ENCODE measurements at regions not wholly inside any gene's neighbourhood (a gene's known extent, or its start where the extent isn't known, plus 50 kb on each side); places are given as distances from the start of the nearest gene placed in this dataset.

DNA sequence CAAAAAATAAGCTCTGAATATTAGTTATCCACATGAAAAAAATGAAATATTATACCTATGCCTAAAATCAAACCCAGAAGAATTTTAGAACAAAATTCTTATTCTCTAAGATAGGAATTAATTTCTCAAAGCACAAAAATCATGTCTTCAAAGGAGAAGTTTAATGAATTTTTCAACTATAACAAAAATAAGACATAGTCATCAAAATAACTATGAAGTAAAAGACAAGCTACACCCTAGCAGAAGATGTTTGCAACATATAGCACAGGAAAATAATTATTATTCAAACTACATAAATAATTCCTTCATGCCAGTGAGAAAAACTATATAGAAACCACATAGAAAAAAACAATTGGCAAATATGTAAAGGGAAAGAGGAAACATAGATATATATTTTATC lies 1203.6 kb upstream of the GJE1 start:
- DNase-seq: no peak

DNA sequence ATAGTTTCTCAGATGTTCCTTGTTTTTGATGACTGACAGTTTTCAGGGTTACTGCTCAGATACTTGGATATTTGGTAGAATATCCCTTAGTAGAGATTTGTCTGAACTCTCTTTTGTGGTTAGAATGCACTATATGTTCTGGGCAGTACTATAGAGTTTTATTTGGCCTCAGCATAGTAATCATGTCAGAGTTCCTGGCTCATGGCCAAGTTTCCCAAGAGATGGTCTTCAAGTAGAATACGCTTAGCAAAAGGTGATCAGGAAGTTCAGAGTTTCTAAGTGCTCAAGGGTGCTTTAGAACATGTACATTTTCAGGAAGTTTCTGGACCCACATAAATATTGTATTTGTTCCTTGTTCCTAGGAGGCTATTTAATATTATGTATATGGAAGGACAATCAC lies 1209.7 kb upstream of the GJE1 start:
- DNase-seq: no peak

DNA sequence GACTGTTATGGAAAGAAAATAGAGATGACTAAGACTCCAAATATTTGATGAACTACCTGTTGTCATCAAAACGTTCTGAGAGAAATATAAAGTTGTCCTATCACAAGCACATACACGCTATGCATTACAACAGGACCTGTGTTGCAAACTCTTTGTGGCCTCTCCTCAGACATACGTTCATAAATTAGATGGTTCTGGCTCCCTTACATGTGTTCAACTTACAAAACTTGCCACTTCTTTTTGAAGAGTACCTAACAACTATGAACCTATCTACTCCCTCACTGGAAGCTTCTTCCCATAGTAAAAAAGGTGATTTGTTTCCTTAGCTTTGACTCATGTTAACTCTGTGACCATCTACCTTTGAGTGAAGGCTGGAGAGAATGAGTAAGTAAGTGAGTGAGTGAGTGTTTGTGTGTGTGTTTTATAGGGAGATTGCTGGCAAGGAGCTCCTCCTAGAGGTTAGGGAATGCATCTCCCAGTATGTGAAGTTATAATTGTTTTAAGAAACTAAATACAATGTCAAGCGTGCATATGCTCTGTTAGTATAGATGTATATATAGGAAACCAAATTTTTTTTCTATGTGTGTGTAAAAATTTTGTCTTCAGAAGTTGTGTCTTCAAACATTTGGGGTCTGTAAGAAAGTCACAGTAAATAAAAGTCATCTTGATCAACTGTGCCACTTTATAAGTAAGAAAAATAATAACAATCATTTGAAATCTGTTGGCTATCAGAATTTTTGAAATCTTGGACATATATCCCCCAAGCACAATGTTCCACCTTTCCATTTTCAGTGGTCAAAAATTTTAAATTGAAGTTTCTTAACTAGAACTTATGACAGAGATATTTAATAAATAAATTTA lies 1211.1 kb upstream of the GJE1 start:
- DNase-seq: no peak

DNA sequence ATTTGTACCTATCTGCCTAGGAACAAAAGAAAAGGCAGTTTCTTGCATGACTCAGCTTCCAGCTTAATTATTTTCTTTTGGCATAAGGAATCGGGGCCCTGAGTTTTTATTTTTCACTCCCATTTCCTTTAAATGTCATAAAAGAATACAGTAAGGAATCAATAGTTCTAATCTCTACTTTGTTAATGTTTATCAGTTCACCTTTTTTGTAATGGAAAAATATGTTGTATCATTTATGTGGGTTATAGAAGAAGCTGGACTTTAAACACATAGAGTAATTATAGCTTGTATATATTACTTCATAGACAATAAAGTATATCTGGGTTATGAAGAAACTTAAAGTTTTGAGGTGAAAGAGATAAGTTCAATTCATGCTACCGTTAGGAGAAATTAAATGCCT lies 1214.8 kb upstream of the GJE1 start:
- DNase-seq: no peak

DNA sequence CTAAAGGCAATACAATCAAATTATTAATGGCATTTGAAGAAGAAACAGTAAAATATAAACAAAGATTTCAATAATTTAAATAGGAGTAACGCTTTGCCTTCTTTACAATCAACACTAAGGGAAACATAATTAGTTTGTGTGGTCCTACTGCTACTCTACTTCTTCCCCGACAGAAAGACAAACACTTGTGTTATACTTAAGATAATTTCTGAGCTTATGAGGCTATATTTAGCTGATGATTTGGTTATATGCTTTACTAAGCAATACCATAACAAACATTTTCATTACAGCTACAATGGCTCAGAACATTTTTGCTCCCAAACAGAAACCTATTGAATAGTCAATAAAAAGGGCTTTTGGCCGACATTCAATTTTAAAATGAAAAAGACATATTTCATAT lies 1217.2 kb upstream of the GJE1 start:
- DNase-seq: peak; percentile 55

DNA sequence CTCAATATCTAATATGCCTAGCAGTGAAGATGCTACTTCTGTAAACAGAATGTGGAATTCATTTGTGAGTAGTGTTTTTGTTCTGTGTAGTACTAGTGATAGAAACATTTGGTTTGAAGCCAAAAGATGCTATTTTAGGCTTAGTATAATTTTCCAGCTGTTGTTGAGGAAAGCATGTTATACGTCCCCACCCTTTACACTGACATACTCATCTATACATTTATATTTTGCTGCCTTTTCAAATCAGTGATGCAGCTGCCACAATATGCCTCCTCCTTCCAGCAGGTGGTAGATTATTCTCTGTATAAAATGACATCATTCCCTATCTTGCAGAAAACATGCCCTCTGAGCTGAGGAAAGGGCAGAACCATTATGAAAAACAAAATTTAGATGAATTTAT lies 1217.6 kb upstream of the GJE1 start:
- DNase-seq: peak; percentile 4

DNA sequence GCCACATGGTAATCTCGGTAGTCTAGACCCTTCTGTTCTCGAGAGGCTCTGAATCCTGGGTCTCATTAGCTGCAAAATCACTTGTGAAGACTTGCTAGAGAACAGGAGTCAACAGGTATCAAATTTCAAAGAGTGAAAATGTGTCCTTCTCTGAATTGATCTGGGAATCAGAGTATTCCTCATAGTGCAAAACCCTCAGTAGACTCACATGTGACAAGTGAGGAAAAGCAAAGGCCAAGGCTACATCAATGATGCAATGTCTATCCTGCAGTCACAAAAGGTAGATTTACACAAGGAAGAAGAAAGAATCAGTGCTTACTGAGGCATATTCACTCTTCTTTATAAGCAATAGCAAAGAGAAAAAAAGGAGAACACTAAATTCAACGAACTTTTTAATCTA lies 1220.0 kb upstream of the GJE1 start:
- no peak for DNase-seq

DNA sequence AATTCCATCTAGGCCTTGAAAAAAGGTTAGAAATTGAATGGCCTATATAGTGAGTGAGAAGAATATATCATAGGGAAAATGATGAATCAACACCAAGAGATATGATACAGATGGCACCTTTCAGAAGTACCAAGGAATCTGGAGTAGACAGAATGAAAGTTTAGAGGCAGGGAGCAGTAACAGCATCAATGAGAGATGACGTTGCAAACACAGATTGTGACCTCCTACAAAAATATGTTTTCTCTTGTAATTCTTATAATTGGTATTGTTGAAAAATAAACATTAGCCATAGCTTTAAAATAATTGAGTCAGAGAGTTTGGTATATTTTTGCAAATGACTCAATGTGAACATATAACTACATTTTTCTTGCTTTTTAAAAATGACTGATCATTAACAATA lies 1223.1 kb upstream of the GJE1 start:
- no peak for DNase-seq

DNA sequence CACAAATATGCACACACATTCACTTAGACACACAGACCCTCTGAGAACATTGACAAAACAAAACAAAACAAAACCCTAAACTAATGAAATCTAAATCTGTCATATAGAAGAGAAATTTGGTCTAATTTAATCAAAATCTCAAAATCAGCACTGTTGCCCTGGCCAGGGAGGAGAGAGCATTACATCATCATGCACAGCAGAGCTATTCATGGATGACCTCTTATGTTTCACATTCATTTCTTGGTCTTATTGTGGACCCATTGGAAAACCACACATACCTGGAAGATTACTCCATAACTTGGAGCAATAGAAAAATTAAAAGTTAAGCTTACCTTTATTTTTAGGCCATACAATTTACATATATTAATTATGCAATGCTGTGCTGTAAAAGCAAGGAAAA lies 1223.6 kb upstream of the GJE1 start:
- no peak for DNase-seq

DNA sequence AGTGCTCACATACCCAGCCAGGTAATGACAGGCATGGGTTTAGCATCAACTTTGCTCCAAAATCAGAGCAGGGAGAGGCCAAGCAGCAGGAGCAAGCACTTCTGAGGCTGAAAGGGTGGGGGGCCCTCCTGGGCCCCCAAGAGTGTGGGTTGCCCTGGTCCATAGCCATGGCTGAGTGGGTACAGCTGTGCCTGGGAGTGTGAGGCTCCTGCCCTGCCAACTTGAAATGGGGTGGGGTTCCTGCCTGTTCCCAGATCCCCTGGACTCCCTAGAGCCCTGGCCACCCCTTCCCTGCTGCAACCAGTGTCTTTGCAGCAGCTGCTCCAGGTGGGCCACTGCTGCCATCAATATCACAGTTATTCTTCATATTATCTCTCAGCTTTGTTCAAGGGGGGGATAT lies 1224.2 kb upstream of the GJE1 start:
- DNase-seq: no peak

DNA sequence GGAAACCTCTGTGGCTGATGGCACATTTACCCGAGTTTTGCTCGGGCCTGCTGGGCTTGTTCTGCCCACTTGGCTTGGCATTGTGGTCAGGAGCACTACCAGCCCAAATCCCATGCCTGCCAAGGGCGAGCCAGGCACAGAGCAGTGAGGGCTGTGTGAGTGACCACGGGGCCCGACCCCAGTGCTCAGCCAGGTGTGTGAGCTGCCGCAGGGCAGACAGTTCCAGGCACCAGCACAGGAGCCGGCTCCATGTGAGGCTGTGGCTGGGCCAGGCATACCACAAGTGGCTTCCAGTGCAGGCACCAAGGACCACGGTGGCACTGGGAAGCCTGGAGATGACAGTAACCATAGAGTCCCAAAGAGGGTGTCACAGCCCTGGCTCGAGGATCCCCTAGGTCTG lies 1225.5 kb upstream of the GJE1 start:
- DNase-seq: no peak

DNA sequence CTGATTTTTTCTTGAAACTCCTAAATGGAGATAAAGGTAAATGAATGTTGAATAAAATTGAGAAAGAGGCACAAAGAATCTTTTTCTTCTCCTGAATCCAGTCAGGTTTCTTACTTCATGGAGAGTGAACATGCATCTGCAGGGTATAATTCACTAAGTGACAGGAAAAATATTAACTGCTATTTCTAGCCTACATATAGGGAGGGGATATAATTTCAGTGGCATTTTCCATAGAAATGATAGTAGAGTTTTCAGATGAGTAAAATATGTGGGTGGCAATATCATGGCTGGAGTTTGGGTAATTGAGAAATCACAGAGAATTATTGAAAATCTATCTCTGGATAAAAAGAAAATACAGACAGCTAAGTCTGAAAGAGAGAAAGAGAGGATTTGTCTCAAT lies 1227.0 kb upstream of the GJE1 start:
- no peak for DNase-seq

DNA sequence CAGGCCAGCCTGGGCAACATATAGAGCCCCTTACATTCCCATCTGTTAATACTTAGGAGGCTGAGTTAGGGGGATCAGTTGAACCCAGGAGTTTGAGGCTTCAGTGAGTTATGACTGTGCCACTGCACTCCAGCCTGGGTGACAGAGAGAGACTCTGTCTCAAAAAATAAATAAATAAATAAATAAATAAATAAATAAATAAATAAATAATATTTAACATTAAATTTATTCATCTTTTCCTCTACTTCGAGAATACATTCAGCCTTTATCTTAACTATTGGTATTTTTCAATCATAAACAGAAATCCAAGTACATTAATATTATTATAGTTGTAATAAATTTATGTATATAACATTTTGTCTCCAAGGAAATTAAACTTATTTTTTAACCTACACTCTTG lies 1227.7 kb upstream of the GJE1 start:
- DNase-seq: no peak

DNA sequence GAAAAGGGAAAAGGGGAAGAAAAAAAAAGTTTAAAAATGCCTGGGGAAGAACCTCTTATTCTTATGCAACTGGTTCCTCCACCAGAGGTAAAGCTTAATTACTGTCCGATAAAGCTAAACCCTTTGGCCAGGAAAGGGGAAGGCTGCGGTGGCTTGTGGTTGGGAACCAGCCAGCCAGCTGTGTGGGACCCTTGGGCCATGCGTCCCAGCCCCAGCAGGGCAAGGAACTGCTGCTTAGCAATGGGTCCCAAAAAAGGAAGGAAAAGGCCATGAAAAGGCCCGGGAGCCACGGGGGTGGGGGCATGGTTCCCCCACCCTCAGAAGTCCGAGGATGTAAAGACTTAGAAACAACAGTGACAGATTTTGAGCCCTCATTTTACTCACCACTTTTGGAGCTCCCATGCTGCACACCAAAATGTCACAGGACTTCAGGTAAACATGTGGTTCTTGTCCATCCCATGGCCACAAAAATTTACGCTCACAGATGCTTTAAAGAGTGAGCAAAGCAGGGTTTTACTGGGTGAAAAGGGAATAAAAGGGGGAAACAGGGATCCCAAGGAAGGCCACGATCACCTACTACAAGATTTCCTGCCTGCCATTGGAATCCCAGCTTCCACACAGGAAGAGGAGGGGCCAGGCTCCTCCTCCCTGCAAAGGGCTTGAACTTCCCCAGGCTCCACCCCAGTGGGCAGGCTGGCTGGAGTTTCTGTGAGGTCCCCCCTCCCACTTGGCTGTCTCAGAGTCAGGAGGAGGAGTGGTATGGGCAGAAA lies 1234.7 kb upstream of the GJE1 start:
- no peak for DNase-seq

DNA sequence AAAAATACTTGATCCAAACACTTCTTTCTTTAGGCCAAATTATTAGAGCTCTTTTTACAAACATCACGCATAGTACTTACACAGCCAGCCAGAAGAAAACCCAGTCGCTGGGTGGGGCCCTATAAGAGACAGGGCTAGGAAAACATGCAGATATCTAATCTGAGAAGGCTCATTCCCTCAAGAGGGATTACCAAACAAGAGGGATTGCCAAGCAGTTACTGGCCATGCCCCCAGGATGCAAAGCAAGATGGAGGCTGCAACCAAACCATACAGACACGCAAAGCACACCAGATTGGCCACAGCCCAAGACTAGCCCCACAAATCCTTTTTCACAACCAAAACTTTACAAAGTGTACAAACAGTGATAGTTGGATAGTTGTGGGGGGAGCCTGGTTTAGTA lies 1235.4 kb upstream of the GJE1 start:
- DNase-seq: no peak

DNA sequence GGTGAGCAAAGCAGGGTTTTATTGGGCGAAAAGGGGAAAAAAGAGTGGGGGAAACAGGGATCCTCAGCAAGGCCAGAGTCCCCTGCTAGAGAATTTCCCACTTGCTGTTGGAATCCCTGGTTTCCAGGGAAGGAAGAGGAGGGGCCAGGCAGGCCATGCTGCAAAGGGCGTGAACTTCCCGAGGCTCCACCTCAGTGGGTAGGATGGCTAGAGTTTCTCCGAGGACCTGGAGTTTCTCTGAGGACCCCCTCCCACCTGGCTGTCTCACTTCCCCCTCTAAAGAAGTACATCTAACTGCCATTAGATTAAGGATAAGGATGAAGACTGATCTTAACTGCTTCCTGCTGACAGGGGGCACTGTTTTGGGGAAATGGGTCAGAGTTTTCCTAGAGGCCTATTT lies 1239.3 kb upstream of the GJE1 start:
- DNase-seq: no peak

DNA sequence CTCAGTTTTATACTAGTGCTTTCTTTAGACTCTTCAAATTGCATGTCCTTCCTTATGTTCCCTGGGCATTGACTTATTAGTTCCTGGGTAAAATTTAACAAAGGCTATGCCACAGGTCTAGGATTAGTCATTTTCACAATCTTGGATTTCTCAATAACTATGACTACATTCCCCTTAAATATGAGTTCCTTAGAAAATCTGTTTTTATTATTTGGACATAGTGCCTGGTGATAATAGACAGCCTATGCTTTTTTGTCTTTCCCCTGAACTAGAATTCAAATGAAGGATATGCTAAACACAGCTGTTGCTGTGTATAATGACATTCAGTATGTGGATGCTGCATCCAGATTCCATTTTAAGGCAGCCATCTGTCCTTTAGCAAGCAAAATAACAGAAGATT lies 1252.8 kb upstream of the GJE1 start:
- DNase-seq: no peak

DNA sequence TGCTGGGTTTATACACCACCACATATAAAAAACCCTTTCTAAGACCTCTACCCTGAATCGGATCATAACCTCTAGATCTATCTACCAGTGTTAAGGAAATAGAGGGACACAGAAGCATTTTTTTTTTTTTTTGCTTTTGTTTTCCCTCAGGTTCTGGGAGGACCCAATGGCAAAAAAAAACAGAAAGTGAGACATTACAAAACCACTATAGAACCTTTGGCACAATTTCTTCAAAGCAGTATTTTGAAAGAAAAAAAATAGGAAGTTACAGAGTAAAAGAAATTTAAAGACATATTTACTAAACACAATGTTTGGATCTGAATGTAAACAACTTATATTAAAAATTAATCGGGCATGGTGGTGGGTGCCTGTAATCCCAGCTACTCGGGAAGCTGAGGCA lies 1258.7 kb upstream of the GJE1 start:
- DNase-seq: no peak

DNA sequence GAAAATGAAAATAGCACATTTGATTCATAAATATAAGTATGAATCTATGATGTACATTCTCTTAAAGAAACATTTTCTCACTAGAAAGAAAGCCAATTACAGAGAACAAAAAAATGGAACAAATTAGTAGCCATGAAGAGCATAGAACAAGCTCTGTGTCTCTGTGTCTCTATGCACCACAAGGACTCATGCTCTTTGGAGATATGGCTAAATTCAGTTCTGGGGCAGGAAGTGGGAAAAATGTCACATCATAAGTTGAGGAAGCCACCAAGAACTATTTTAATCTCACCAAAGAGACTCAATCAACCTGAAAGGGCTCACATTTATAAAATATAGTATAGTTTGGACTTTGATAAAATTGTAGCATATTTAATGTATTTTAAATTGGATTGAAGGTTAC lies 1259.8 kb upstream of the GJE1 start:
- no peak for DNase-seq

DNA sequence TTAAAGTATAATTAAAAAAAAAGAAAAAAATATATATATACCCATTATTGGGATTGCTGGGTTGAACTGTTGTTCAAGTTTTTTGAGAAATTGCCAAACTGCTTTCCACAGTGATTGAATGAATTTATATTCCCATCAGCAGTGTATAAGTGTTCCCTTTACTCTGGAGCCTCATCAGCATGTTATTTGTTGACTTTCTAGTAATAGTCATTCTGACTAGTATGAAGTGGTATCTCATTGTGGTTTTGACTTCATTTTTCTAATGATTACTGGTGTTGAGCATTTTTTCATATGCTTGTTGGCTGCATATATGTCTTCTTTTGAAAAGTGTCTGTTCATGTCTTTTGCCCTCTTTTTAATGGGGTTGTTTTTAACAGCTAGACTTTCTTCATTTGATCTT lies 1260.8 kb upstream of the GJE1 start:
- no peak for DNase-seq

DNA sequence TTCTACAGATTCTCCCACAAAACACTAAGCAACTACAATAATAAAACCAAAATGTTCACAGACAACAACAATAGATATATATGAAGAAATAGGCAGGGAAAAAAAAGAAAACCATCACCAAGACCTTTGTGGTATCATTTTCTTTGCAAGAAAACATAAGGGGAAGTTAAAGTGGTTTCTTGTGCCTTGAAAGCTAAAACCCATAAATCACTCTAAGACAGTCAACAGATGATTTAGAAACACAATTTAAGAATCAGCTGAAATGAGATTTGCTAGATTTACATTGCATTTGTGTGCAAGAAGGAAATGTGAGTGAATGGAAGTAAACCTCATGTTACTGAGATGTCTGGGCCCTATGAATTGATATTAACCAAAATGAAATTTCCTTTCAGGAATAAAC lies 1265.4 kb upstream of the GJE1 start:
- DNase-seq: no peak

DNA sequence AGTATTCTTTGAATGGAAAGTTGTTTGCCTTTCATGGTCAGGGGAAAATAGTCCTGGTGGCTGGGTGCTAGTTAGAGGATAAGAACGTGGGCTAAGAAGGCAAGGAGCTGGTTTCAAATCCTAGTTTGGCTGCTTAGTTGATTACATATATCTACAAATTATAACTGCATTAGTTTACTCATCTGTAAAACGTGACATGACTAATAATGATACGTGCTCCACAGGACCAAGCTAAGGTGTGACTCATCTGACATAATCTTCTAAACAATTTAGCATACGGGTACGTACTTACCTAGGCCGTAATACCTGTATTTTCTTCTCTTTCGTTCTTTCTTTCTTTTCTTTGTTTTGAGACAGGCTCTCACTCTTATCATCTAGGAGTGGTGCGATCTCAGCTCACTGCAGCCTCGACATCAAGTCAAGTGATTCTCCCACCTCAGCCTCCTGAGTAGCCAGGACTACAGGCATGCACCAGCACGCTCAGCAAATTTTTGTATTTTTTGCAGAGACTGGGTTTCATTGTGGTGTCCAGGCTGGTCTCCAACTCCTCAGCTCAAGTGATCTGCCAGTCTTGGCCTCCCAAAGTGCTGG lies 1274.2 kb upstream of the GJE1 start:
- no peak for DNase-seq

DNA sequence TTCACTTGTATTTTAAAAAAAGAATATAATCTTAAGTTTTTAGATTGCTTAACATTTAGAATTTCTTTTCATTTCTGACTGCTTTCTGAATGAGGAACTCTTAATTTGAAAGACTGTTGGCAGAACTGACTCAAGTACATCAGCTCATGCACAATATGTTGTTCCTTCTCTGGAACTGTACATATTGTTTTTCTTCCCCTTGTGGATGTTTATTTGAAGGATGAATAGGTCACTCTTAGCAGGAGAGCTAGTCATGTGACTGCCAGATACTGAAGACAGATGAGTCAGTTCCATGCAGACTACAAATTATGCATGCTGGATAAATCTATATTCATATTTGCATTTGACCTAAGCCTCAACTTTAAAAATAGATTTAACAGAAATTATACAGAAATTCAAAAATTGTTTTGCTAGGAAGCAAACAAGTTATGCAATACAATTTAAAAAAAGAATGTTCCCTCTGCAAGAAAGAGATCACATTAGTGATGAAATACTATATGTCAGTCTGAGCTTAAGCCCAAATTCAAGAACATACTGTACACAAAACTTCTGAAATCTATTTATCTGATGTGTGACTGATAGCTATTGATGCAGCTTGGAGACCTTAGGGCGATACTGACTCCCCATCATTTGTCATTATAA lies 1274.9 kb upstream of the GJE1 start:
- no peak for DNase-seq

DNA sequence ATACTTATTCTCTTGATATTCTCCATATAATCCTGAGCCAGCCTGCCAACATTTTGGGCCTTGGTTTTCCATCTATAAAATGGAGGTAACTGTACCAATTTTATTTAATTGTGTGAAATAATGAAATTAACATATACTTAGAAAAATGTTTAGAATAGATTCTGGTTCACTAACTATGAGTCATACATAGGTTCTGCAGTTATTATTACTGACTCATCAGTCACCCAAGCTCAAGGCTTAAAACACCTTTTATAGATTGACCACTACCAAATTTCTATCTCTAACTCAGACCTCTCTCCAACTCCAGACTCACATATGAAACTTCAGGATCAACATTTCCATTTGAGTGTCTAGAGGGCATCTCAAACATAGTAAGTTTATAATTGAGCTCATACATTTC lies 1277.2 kb upstream of the GJE1 start:
- DNase-seq: no peak

Measured in DMS79 (cell line).